DOHH2 (cell line): ENCODE measurements at regions not wholly inside any gene's neighbourhood (a gene's known extent, or its start where the extent isn't known, plus 50 kb on each side); places are given as distances from the start of the nearest gene placed in this dataset.
"Not testable (repeated sequence)": the region's sequence is repeated elsewhere in the genome, so short reads cannot be mapped to it uniquely, and the experiment has no call there.

Experiments used
- H3F3A ChIP-seq: fragments of 200-600 bp; sonication (generic), shearing (Covaris generic); 2 replicates; pipeline ENCODE4 v1.6.0; 2016; ENCODE audit warnings: antibody characterized with exemption, mild to moderate bottlenecking; ENCODE audit not compliant: control insufficient read depth, insufficient read depth
- H3K27ac ChIP-seq: fragments of 200-600 bp; sonication (generic); 2 replicates; pipeline ENCODE4 v1.5.1; 2014; ENCODE audit warnings: low read depth, mild to moderate bottlenecking, low read length, moderate library complexity
- H3K27me3 ChIP-seq: fragments of 200-600 bp; sonication (generic); 2 replicates; pipeline ENCODE4 v1.6.1; 2014; ENCODE audit warnings: mild to moderate bottlenecking, low read length, mixed read lengths; ENCODE audit not compliant: control insufficient read depth
- H3K36me3 ChIP-seq: fragments of 200-600 bp; sonication (generic); 2 replicates; pipeline ENCODE4 v1.6.1; 2014; ENCODE audit warnings: mild to moderate bottlenecking, low read length, moderate library complexity, mixed read lengths; ENCODE audit not compliant: control insufficient read depth
- H3K4me1 ChIP-seq: fragments of 200-600 bp; sonication (generic); 2 replicates; pipeline ENCODE4 v1.6.1; 2014; ENCODE audit warnings: mild to moderate bottlenecking, low read length, mixed read lengths; ENCODE audit not compliant: control insufficient read depth
- H3K4me2 ChIP-seq: fragments of 200-600 bp; sonication (generic); 2 replicates; pipeline ENCODE4 v1.6.0; 2014; ENCODE audit warnings: mild to moderate bottlenecking, low read length, moderate library complexity
- H3K4me3 ChIP-seq: fragments of 200-600 bp; sonication (generic); 2 replicates; pipeline ENCODE4 v1.5.1; 2014; ENCODE audit warnings: mild to moderate bottlenecking, low read length, mixed read lengths
- H3K79me2 ChIP-seq: fragments of 200-600 bp; sonication (generic); 2 replicates; pipeline ENCODE4 v1.6.1; 2014; ENCODE audit warnings: mild to moderate bottlenecking, low read length, mixed read lengths; ENCODE audit not compliant: control insufficient read depth
- H3K9me2 ChIP-seq: fragments of 200-600 bp; sonication (generic); replicated peaks from 2 replicates; pipeline ENCODE4 v1.6.1; 2014; ENCODE audit warnings: mild to moderate bottlenecking, low read length, mixed read lengths; ENCODE audit not compliant: control insufficient read depth
- H3K9me3 ChIP-seq: fragments of 200-600 bp; sonication (generic); 2 replicates; pipeline ENCODE4 v1.6.1; 2014; ENCODE audit warnings: antibody characterized with exemption, low read length, mixed read lengths; ENCODE audit not compliant: control insufficient read depth, insufficient read depth
- H4K20me1 ChIP-seq: fragments of 200-600 bp; sonication (generic); 2 replicates; pipeline ENCODE4 v1.6.0; 2014; ENCODE audit warnings: low read depth, mild to moderate bottlenecking, antibody characterized with exemption, low read length, moderate library complexity; ENCODE audit not compliant: control insufficient read depth, insufficient read depth
- EZH2phosphoT487 ChIP-seq: fragments of 200-600 bp; sonication (generic); IDR thresholded peaks from 2 replicates; pipeline ENCODE4 v1.6.1; 2017; ENCODE audit warnings: borderline replicate concordance, mild to moderate bottlenecking, antibody characterized with exemption, low read length, moderate library complexity, mixed read lengths
- TF ChIP-seq, protein P1 (sequence below): fragments of 200-600 bp; sonication (generic); IDR thresholded peaks from one replicate; pipeline ENCODE4 v1.5.1; 2014; ENCODE audit warnings: antibody characterized with exemption, mild to moderate bottlenecking, low read depth, low read length; ENCODE audit not compliant: poor library complexity, severe bottlenecking

DNA sequence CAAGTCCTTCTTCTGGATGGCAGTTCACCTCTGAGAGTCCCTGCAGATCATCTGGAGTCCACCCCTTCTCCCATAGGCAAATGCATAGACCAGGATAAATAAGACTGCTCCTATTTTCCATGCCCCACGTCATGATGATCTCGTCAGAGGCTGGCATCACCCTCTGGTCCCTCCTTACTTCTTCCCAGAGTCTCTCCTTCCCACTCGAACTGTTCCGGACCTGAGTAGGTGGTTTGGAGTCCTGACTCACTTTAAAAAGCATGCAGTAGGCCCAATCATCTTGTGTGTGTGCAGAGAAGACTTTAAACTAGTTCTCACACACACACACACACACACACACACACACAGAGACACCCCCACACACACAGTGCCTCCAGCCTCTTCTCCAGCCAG, 72.0 kb downstream of the SOX9 start:
- Histone ChIP-seq H3K27me3 (no peaks in the 10 kb centered on the region), H3K9me2 (no peaks in the 10 kb centered on the region), H3K79me2 (no peaks in the 10 kb centered on the region), H3K9me3 (peaks cover 10% of the 10 kb centered on the region; the same call in 1 of the 2 replicates), H3K36me3 (no peaks in the 10 kb centered on the region), H3F3A (peaks cover 12% of the 10 kb centered on the region), H3K4me2 (no peak overlapping the region), H3K4me3 (no peak overlapping the region), H3K27ac (no peak overlapping the region), H4K20me1 (no peaks in the 10 kb centered on the region), H3K4me1 (peaks cover 30% of the 10 kb centered on the region)
- TF ChIP-seq, protein P1, sequence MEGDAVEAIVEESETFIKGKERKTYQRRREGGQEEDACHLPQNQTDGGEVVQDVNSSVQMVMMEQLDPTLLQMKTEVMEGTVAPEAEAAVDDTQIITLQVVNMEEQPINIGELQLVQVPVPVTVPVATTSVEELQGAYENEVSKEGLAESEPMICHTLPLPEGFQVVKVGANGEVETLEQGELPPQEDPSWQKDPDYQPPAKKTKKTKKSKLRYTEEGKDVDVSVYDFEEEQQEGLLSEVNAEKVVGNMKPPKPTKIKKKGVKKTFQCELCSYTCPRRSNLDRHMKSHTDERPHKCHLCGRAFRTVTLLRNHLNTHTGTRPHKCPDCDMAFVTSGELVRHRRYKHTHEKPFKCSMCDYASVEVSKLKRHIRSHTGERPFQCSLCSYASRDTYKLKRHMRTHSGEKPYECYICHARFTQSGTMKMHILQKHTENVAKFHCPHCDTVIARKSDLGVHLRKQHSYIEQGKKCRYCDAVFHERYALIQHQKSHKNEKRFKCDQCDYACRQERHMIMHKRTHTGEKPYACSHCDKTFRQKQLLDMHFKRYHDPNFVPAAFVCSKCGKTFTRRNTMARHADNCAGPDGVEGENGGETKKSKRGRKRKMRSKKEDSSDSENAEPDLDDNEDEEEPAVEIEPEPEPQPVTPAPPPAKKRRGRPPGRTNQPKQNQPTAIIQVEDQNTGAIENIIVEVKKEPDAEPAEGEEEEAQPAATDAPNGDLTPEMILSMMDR = no peak
- TF ChIP-seq EZH2phosphoT487 = no peak

DNA sequence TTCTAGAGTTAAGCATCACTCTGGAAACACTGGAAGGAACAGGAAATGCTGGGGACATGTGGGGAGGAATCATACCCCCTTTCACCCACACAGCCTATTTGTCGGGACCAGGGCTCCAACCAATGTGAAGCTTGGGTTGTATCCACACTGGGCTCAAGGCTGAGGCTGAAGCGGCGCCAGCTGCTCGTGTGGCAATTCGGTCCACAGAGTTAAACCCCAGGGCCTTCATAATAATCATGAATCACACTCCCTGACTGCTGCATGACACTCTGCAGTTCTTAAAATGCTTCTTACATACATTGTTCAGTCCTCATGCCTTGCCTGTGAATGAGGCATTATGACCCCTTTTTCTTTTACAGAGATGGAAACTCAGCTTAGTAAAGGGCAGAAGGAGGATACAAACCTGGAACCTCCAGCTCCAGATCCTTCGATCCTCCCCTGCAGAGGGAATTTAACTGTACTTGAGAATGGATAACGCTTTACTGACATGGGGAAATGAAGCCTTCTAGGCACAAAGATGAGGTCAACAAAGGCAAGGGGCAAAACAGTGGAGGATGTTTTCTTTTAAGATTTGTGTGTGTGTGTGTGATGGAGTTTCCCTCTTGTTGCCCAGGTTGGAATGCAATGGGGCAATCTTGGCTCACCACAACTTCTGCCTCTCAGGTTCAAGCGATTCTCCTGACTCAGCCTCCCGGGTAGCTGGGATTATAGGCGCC, 72.7 kb downstream of the SOX9 start:
- Histone ChIP-seq H3F3A (peaks cover 12% of the 10 kb centered on the region), H3K4me1 (peaks cover 30% of the 10 kb centered on the region), H3K4me3 (no peak overlapping the region), H4K20me1 (no peaks in the 10 kb centered on the region), H3K36me3 (no peaks in the 10 kb centered on the region), H3K27me3 (no peaks in the 10 kb centered on the region), H3K27ac (no peak overlapping the region), H3K79me2 (no peaks in the 10 kb centered on the region), H3K9me3 (peaks cover 9% of the 10 kb centered on the region; the same call in 1 of the 2 replicates), H3K9me2 (no peaks in the 10 kb centered on the region), H3K4me2 (no peak overlapping the region)
- no peak for TF ChIP-seq EZH2phosphoT487
- TF ChIP-seq, protein P1 = no peak

DNA sequence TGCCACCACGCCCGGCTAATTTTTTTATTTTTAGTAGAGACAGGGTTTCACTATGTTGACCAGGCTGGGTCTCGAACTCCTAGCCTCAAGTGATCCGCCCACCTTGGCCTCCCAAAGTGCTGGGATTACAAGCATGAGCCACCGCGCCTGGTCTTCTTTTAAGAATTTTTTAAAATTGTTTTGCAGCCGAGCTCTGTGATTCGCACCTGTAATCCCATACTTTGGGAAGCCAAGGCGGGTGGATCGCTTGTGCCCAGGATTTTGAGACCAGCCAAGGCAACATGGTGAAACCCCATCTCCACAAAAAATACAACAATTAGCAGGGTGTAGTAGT, 73.3 kb downstream of the SOX9 start:
- H3K79me2 ChIP-seq, H4K20me1 ChIP-seq, H3K4me3 ChIP-seq, H3K9me3 ChIP-seq, H3K4me2 ChIP-seq, H3K27ac ChIP-seq, H3K9me2 ChIP-seq, H3K27me3 ChIP-seq, H3K36me3 ChIP-seq: not testable (repeated sequence)
- H3F3A ChIP-seq = peaks cover 12% of the 10 kb centered on the region
- peaks cover 26% of the 10 kb centered on the region for H3K4me1 ChIP-seq

DNA sequence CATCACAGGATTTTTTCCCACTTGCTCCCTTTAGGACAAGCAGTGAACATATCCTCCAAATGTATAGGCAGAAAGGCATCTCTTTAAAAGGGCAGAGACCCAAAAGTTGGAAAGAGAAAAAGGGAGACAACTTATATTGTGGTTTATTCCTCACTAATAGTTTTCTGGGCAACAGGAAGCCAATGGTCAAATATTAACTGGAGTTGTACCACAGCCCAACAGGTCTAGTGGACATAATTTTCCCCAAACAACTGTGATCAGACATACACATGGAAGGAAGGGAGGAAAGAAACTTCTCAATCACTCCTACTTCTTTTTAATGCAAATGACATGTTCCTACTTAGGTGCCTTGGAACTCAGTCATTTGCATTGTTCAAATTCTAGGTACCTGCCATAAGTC, 78.4 kb downstream of the SOX9 start:
- no peaks in the 10 kb centered on the region for H4K20me1 ChIP-seq
- no peaks in the 10 kb centered on the region for H3K36me3 ChIP-seq
- H3K9me2 ChIP-seq = no peaks in the 10 kb centered on the region
- no peak for TF ChIP-seq EZH2phosphoT487
- TF ChIP-seq, protein P1 = no peak
- H3K4me2 ChIP-seq = no peak overlapping the region
- H3K27ac ChIP-seq = no peak overlapping the region
- H3F3A ChIP-seq = no peaks in the 10 kb centered on the region
- no peaks in the 10 kb centered on the region for H3K79me2 ChIP-seq
- H3K9me3 ChIP-seq = no peaks in the 10 kb centered on the region
- no peaks in the 10 kb centered on the region for H3K4me1 ChIP-seq
- H3K4me3 ChIP-seq = no peak overlapping the region
- H3K27me3 ChIP-seq = no peaks in the 10 kb centered on the region
